Neural cell (in vitro differentiated cells): ENCODE measurements at regions not wholly inside any gene's neighbourhood (a gene's known extent, or its start where the extent isn't known, plus 50 kb on each side); places are given as distances from the start of the nearest gene placed in this dataset.

ENCODE experiments used
- EP300 ChIP-seq: fragments of 450-650 bp; conservative IDR thresholded peaks from 2 replicates; pipeline ENCODE4 v1.6.1; 2014; ENCODE audit warnings: antibody characterized with exemption, mild to moderate bottlenecking, moderate library complexity; ENCODE audit not compliant: poor library complexity, severe bottlenecking
- RAD21 ChIP-seq: fragments of 450-650 bp; conservative IDR thresholded peaks from 2 replicates; pipeline ENCODE4 v1.6.1; 2014; ENCODE audit warnings: antibody characterized with exemption, mild to moderate bottlenecking, moderate library complexity
- TF ChIP-seq, protein P1 (sequence below): fragments of 450-650 bp; IDR thresholded peaks from 2 replicates; pipeline ENCODE4 v1.5.1; 2014; ENCODE audit warnings: antibody characterized with exemption, mild to moderate bottlenecking, moderate library complexity; ENCODE audit not compliant: poor library complexity, severe bottlenecking

DNA sequence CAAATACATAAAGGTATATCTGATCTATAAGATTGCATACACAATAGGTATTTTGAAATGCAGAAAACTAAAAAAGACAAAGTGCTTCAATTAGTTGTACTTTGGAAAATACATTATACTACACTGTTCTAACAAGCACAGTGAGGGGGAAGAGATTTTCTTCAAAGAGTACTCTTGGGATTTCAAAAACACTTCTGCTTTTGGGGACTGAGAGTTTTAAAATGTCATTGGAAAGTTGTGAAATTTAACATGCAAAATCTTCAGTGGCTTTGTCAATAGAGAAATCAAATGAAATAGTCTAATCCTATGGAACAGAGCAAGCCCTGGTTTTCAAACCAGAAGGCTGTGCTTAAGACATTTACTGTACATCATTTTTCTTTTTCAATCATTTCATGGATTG lies 322.2 kb upstream of the SEMA6D start:
- TF ChIP-seq EP300 (no peak), RAD21 (no peak)
- TF ChIP-seq, protein P1, sequence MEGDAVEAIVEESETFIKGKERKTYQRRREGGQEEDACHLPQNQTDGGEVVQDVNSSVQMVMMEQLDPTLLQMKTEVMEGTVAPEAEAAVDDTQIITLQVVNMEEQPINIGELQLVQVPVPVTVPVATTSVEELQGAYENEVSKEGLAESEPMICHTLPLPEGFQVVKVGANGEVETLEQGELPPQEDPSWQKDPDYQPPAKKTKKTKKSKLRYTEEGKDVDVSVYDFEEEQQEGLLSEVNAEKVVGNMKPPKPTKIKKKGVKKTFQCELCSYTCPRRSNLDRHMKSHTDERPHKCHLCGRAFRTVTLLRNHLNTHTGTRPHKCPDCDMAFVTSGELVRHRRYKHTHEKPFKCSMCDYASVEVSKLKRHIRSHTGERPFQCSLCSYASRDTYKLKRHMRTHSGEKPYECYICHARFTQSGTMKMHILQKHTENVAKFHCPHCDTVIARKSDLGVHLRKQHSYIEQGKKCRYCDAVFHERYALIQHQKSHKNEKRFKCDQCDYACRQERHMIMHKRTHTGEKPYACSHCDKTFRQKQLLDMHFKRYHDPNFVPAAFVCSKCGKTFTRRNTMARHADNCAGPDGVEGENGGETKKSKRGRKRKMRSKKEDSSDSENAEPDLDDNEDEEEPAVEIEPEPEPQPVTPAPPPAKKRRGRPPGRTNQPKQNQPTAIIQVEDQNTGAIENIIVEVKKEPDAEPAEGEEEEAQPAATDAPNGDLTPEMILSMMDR, result no peak
